AG04450 (cell line): ENCODE measurements at regions not wholly inside any gene's neighbourhood (a gene's known extent, or its start where the extent isn't known, plus 50 kb on each side); places are given as distances from the start of the nearest gene placed in this dataset.

Experiments used
- CTCF ChIA-PET: fragments of 300-600, 350-600 bp; formaldehyde crosslinking; extraction: SDS; loops from one replicate; lab custom pipeline; 2022; ENCODE audit warnings: antibody characterized with exemption, inconsistent platforms; lab: Charles Lee
- POLR2A ChIA-PET: fragments of 350-600 bp; formaldehyde crosslinking; extraction: SDS; loops from one replicate; lab custom pipeline; 2021; ENCODE audit warnings: antibody characterized with exemption, inconsistent platforms; lab: Yijun Ruan, JAX
- DNase-seq: peaks from one replicate; pipeline ENCODE4 v3.0.0-alpha.2; 2011; ENCODE audit warnings: low read depth, low spot score
- H3K27ac ChIP-seq: one replicate; pipeline ENCODE4 v1.5.1; 2012; ENCODE audit warnings: low read depth, low read length, control low read depth
- H3K27me3 ChIP-seq: one replicate; pipeline ENCODE4 v1.6.0; 2012; ENCODE audit warnings: low read length; ENCODE audit not compliant: control insufficient read depth, insufficient read depth
- H3K4me3 ChIP-seq: 2 replicates; pipeline ENCODE4 v1.5.1; 2011; ENCODE audit warnings: mild to moderate bottlenecking, low read depth, low read length, control low read depth
- H3K9me3 ChIP-seq: 2 replicates; pipeline ENCODE4 v1.5.1; 2012; ENCODE audit warnings: low read length; ENCODE audit not compliant: control insufficient read depth, insufficient read depth
- CTCF ChIP-seq: IDR thresholded peaks from 2 replicates; pipeline ENCODE4 v1.5.1; 2011; ENCODE audit warnings: low read depth, low read length, control low read depth, inconsistent platforms

- Histone ChIP-seq H3K9me3 (peaks cover 52% of the 10 kb centered on the region), H3K27me3 (no peaks in the 10 kb centered on the region), H3K4me3 (no peak overlapping the region), H3K27ac (no peak overlapping the region)
- DNase-seq, result no peak
- ChIA-PET POLR2A (no interaction called here), CTCF (no interaction called here)
- TF ChIP-seq CTCF, result no peak
Measured at GRCh38 chr18:78107363-78107762, 857.7 kb downstream of the GALR1 start.

GRCh38 chr18:78108554-78108953 lies 858.9 kb downstream of the GALR1 start:
- H3K4me3 ChIP-seq, result no peak overlapping the region
- POLR2A ChIA-PET, result no interaction called here
- no peak for DNase-seq
- H3K27me3 ChIP-seq, result no peaks in the 10 kb centered on the region
- CTCF ChIA-PET, result no interaction called here
- no peak overlapping the region for H3K27ac ChIP-seq
- TF ChIP-seq CTCF, result no peak
- peaks cover 59% of the 10 kb centered on the region for H3K9me3 ChIP-seq

GRCh38 chr18:78113136-78113939 lies 863.7 kb downstream of the GALR1 start:
- H3K9me3 ChIP-seq, result peaks cover 39% of the 10 kb centered on the region
- CTCF ChIA-PET, result no interaction called here
- POLR2A ChIA-PET, result no interaction called here

GRCh38 chr18:78113940-78114251 lies 864.2 kb downstream of the GALR1 start:
- CTCF ChIA-PET, result no interaction called here
- no peak for DNase-seq

More at GRCh38 chr18:78113136-78113939, 863.7 kb downstream of the GALR1 start:
- no peak overlapping the region for H3K27ac ChIP-seq
- TF ChIP-seq CTCF, result no peak
- H3K27me3 ChIP-seq, result no peaks in the 10 kb centered on the region
- no peak for DNase-seq
- H3K4me3 ChIP-seq, result no peak overlapping the region

More at GRCh38 chr18:78113940-78114251, 864.2 kb downstream of the GALR1 start:
- no peak overlapping the region for H3K27ac ChIP-seq
- no peak overlapping the region for H3K4me3 ChIP-seq
- H3K9me3 ChIP-seq, result peaks cover 37% of the 10 kb centered on the region
- no peak for TF ChIP-seq CTCF
- POLR2A ChIA-PET, result no interaction called here
- H3K27me3 ChIP-seq, result no peaks in the 10 kb centered on the region
